GM19455 (cell line): ENCODE measurements at regions not wholly inside any gene's neighbourhood (a gene's known extent, or its start where the extent isn't known, plus 50 kb on each side); places are given as distances from the start of the nearest gene placed in this dataset.

ENCODE experiments used
- ATAC-seq: cut with Tn5 transposase; IDR thresholded peaks from one replicate; pipeline ENCODE4 v1.9.1; 2021; ENCODE audit not compliant: unreplicated experiment

DNA sequence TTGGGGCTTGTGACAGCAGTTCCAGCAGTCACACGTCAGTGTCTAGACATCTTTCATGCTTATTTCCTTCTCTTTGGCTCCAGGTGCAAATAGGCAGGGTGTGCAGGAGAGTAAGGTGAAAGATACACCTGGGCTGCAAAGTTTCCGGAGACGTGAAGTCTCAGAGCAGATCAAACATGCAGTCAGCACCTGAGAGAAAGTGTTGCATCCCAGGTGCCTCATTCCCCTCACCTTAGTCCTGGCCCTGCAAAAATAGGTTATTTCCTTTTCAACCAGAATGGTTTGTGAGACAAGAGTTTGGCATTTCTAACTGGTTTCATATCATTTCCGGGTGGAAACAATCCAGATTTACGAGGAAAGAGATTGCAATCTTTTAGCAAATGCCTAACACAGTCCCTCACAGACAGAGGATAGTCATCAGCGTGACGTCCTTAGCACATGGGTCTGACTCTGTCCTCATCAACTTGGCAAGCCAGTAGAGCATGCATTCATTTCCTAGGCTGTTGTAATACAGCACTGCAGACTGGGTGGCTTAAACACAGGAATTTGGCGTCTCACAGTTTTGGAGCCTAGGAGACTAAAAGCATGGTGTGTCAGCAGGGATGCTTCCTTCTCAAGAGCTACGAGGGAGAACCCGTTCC, 58.2 kb upstream of the ARRDC4 start:
- no peak for ATAC-seq

DNA sequence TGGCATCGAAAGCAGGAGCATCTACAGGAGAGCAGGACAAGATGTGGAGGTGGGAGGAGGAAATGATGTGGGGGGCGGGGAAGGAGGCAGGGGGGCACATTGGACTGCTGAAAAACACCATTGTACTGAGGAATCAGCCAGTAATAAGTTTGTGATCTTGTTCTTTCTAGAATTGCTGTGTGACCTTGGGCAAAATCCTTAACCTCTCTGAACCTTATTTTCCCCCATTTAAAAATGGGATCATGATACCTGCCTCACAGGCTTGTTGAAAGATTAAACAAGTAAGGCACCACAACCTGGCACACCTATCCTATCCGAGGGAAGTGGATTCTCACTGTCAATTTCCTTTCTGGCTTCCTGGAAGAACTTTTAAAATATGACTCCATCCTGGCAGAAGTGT, 56.9 kb upstream of the ARRDC4 start:
- ATAC-seq: no peak

- no peak for ATAC-seq
These were observed 56.4 kb upstream of the ARRDC4 start for GRCh38 chr15:97903971-97904572.

DNA sequence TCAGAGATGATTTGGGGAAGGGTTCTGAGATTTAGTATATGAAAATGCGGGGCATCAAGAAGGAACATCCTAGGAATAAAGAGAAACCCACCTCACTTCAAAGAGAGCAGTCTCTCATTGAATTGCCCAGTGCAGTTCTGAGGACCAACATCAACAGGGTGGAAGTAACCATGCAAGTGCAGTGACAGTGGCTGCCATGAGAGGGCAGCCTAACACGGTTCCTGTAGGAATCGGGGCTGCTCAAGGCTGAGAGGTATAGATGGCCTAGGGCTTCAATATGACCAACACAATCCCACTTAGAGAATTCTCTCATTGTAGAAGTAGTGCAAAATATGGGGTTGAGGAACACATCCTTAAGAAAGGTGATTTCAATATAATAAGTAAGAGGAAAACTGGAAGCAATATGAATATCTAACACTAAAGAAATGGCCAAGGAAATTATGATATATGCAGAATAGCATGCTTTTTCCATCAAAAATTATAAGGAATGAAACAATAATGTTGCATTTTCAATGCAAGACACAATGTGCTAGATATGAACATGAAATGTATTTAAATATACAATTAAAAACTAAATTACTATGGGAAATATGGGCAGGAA, 51.1 kb upstream of the ARRDC4 start:
- ATAC-seq: peak; percentile 100
